Neural progenitor cell (in vitro differentiated cells): ENCODE measurements at regions not wholly inside any gene's neighbourhood (a gene's known extent, or its start where the extent isn't known, plus 50 kb on each side); places are given as distances from the start of the nearest gene placed in this dataset.

ENCODE experiments used
- DNase-seq: peaks from one replicate; pipeline ENCODE4 v3.0.0-alpha.2; 2016; ENCODE audit warnings: low spot score
- H2AFZ ChIP-seq: fragments of 200-600 bp; sonication (generic); replicated peaks from 2 replicates; pipeline ENCODE4 v1.6.1; 2016; ENCODE audit warnings: antibody characterized with exemption
- H3F3A ChIP-seq: fragments of 200-600 bp; sonication (generic); 2 replicates; pipeline ENCODE4 v1.6.1; 2016; ENCODE audit warnings: antibody characterized with exemption, low read depth
- H3K27ac ChIP-seq: fragments of 200-600 bp; sonication (generic); 2 replicates; pipeline ENCODE4 v1.5.1; 2016; ENCODE audit warnings: mild to moderate bottlenecking
- H3K27me3 ChIP-seq: fragments of 200-600 bp; sonication (generic); 2 replicates; pipeline ENCODE4 v1.6.1; 2016; ENCODE audit warnings: mild to moderate bottlenecking, moderate library complexity
- H3K36me3 ChIP-seq: fragments of 200-600 bp; sonication (generic); 2 replicates; pipeline ENCODE4 v1.5.1; 2016
- H3K4me1 ChIP-seq: fragments of 200-600 bp; sonication (generic); 2 replicates; pipeline ENCODE4 v1.6.1; 2016; ENCODE audit warnings: mixed run types
- H3K4me2 ChIP-seq: fragments of 200-600 bp; sonication (generic); 2 replicates; pipeline ENCODE4 v1.6.1; 2016
- H3K4me3 ChIP-seq: fragments of 200-600 bp; sonication (generic); 2 replicates; pipeline ENCODE4 v1.5.1; 2016
- H3K79me2 ChIP-seq: fragments of 200-600 bp; sonication (generic); 2 replicates; pipeline ENCODE4 v1.6.1; 2016; ENCODE audit warnings: low read depth
- H3K9ac ChIP-seq: fragments of 200-600 bp; sonication (generic); 2 replicates; pipeline ENCODE4 v1.6.1; 2016
- H3K9me3 ChIP-seq: fragments of 200-600 bp; sonication (generic); 2 replicates; pipeline ENCODE4 v1.5.1; 2016; ENCODE audit warnings: low read depth
- H4K20me1 ChIP-seq: fragments of 200-600 bp; sonication (generic); 2 replicates; pipeline ENCODE4 v1.6.1; 2016; ENCODE audit warnings: low read depth
- H3K27ac Mint-ChIP-seq: 3 replicates; pipeline ENCODE4 v1.8.0; 2021; ENCODE audit warnings: mixed read lengths
- H3K27me3 Mint-ChIP-seq: 2 replicates; pipeline ENCODE4 v1.8.0; 2022; ENCODE audit warnings: low read depth, mild to moderate bottlenecking, inconsistent platforms, moderate library complexity, mixed read lengths; ENCODE audit not compliant: insufficient read depth
- H3K36me3 Mint-ChIP-seq: 3 replicates; pipeline ENCODE4 v1.8.0; 2021; ENCODE audit warnings: mixed read lengths
- H3K4me1 Mint-ChIP-seq: 3 replicates; pipeline ENCODE4 v1.8.0; 2021; ENCODE audit warnings: mixed read lengths
- H3K4me3 Mint-ChIP-seq: 3 replicates; pipeline ENCODE4 v1.8.0; 2021; ENCODE audit warnings: mild to moderate bottlenecking, moderate library complexity, mixed read lengths
- H3K9me3 Mint-ChIP-seq: 3 replicates; pipeline ENCODE4 v1.8.0; 2020; ENCODE audit warnings: mixed read lengths
- EZH2 ChIP-seq: fragments of 200-600 bp; sonication (generic); IDR thresholded peaks from 2 replicates; pipeline ENCODE4 v1.6.1; 2017; ENCODE audit warnings: antibody characterized with exemption, mild to moderate bottlenecking, moderate library complexity
- EZH2phosphoT487 ChIP-seq: fragments of 200-600 bp; sonication (generic); IDR thresholded peaks from 2 replicates; pipeline ENCODE4 v1.6.1; 2017; ENCODE audit warnings: antibody characterized with exemption
- TF ChIP-seq, protein P1 (sequence below): fragments of 200-600 bp; sonication (generic); IDR thresholded peaks from 2 replicates; pipeline ENCODE4 v1.5.1; 2017; ENCODE audit warnings: antibody characterized with exemption, mild to moderate bottlenecking

DNA sequence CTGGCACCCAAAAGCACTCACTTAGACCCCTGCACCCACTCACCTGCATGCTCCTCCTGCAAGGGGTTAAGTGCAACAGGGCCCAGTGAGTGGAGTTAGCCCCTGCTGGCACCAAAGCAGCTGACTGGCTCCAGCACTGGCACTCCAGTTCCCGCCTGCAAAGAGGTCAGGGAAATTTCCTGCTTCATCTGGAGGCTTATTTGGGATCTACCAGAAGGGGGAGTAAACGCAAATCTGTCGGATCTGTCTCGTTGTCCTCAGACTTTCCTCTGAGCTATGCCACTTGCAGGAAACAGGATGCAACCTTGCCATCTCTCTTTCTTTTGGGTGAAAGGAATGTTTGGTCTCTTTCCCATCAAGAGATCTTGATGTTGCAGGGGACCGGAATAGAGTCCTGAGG lies 435.6 kb downstream of the PCDH10 start:
- peaks cover 15% of the 10 kb centered on the region for H3K9me3 Mint-ChIP-seq
- Histone ChIP-seq H2AFZ (no peak overlapping the region), H3K4me3 (no peak overlapping the region), H3K4me1 (no peaks in the 10 kb centered on the region), H3K79me2 (no peaks in the 10 kb centered on the region), H3K4me2 (no peak overlapping the region), H3K36me3 (no peaks in the 10 kb centered on the region), H3K9me3 (no peaks in the 10 kb centered on the region), H4K20me1 (no peaks in the 10 kb centered on the region), H3K9ac (no peak overlapping the region), H3K27ac (no peak overlapping the region), H3F3A (no peaks in the 10 kb centered on the region), H3K27me3 (no peaks in the 10 kb centered on the region)
- DNase-seq, result no peak
- H3K4me3 Mint-ChIP-seq, result no peak overlapping the region
- H3K36me3 Mint-ChIP-seq, result no peaks in the 10 kb centered on the region
- H3K4me1 Mint-ChIP-seq, result no peaks in the 10 kb centered on the region
- no peak overlapping the region for H3K27ac Mint-ChIP-seq
- peaks cover 4% of the 10 kb centered on the region for H3K27me3 Mint-ChIP-seq
- no peak for TF ChIP-seq EZH2
- TF ChIP-seq EZH2phosphoT487, result no peak
- TF ChIP-seq, protein P1, sequence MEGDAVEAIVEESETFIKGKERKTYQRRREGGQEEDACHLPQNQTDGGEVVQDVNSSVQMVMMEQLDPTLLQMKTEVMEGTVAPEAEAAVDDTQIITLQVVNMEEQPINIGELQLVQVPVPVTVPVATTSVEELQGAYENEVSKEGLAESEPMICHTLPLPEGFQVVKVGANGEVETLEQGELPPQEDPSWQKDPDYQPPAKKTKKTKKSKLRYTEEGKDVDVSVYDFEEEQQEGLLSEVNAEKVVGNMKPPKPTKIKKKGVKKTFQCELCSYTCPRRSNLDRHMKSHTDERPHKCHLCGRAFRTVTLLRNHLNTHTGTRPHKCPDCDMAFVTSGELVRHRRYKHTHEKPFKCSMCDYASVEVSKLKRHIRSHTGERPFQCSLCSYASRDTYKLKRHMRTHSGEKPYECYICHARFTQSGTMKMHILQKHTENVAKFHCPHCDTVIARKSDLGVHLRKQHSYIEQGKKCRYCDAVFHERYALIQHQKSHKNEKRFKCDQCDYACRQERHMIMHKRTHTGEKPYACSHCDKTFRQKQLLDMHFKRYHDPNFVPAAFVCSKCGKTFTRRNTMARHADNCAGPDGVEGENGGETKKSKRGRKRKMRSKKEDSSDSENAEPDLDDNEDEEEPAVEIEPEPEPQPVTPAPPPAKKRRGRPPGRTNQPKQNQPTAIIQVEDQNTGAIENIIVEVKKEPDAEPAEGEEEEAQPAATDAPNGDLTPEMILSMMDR, result peak; percentile 14

DNA sequence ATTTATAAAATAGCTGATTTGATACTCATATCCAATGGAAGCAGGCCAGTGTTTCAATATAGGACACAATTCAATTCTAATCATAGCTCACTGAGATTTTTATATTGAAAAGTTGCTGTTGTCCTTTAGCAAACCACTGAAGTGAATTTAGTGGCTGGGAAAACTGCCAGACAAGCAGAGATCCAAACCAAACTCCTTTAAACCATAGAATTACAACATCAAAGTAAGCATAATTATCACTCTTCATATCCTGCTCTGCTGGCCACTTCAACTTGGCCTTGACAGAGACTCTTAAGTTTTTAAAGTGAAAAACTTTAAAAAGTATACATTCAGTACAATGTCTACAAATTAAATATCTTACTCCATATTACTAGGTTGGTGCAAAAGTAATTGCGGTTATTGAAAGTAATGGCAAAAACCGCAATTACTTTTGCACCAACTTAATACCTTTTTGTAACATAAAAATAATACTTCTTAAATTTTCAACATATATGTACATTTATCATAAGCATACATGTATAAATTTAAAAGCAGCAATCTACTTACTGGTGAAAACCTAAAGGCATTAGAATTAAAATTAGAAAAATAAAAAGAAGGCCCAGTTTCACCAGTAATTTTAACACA lies 433.0 kb downstream of the PCDH10 start:
- Histone ChIP-seq H3K9ac (no peak overlapping the region), H3K4me1 (no peaks in the 10 kb centered on the region), H3F3A (no peaks in the 10 kb centered on the region), H3K9me3 (no peaks in the 10 kb centered on the region), H3K4me3 (no peak overlapping the region), H3K36me3 (no peaks in the 10 kb centered on the region), H4K20me1 (no peaks in the 10 kb centered on the region), H3K27ac (no peak overlapping the region), H2AFZ (no peak overlapping the region), H3K27me3 (no peaks in the 10 kb centered on the region), H3K79me2 (no peaks in the 10 kb centered on the region), H3K4me2 (no peak overlapping the region)
- TF ChIP-seq EZH2phosphoT487, result no peak
- TF ChIP-seq, protein P1, result no peak
- no peak for TF ChIP-seq EZH2
- H3K27me3 Mint-ChIP-seq, result peaks cover 4% of the 10 kb centered on the region
- H3K36me3 Mint-ChIP-seq, result no peaks in the 10 kb centered on the region
- no peak overlapping the region for H3K27ac Mint-ChIP-seq
- no peaks in the 10 kb centered on the region for H3K4me1 Mint-ChIP-seq
- no peak for DNase-seq
- peaks cover 13% of the 10 kb centered on the region for H3K9me3 Mint-ChIP-seq
- H3K4me3 Mint-ChIP-seq, result no peak overlapping the region

DNA sequence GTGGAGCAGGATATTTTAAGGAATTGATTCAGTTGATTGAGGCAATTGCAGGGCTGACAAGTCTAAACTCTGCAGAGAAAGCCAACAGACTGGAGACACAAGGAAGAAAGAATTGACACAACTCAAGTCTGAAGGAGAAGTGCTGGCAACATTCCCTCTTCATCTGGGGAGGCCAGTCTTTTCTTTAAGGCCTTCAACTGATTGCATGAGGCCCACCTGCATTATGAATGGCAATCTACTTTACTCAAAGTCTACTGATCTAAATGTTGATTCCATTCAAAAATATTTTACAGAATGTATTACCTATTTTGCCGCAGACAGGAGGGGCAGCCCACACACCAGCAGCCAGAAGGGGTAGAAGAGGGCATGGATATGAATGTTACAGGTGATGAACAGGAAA lies 425.2 kb downstream of the PCDH10 start:
- peaks cover 9% of the 10 kb centered on the region for H3K4me1 Mint-ChIP-seq
- DNase-seq, result no peak
- H2AFZ ChIP-seq, result no peak overlapping the region
- H3K9me3 ChIP-seq, result no peaks in the 10 kb centered on the region
- H3K9me3 Mint-ChIP-seq, result peaks cover 2% of the 10 kb centered on the region
- H3K79me2 ChIP-seq, result no peaks in the 10 kb centered on the region
- TF ChIP-seq EZH2, result no peak
- TF ChIP-seq, protein P1, result no peak
- TF ChIP-seq EZH2phosphoT487, result no peak
- H3K27ac ChIP-seq, result no peak overlapping the region
- no peak overlapping the region for H3K4me2 ChIP-seq
- H3K36me3 ChIP-seq, result no peaks in the 10 kb centered on the region
- no peak overlapping the region for H3K4me3 ChIP-seq
- H3K4me1 ChIP-seq, result no peaks in the 10 kb centered on the region
- peaks cover 3% of the 10 kb centered on the region for H3K27me3 Mint-ChIP-seq
- H4K20me1 ChIP-seq, result no peaks in the 10 kb centered on the region
- H3K27me3 ChIP-seq, result no peaks in the 10 kb centered on the region
- H3K4me3 Mint-ChIP-seq, result no peak overlapping the region
- H3F3A ChIP-seq, result no peaks in the 10 kb centered on the region
- H3K9ac ChIP-seq, result no peak overlapping the region
- H3K36me3 Mint-ChIP-seq, result no peaks in the 10 kb centered on the region
- H3K27ac Mint-ChIP-seq, result no peak overlapping the region
